Caki2 (cell line): ENCODE measurements at regions not wholly inside any gene's neighbourhood (a gene's known extent, or its start where the extent isn't known, plus 50 kb on each side); places are given as distances from the start of the nearest gene placed in this dataset.
"Not testable (repeated sequence)": the region's sequence is repeated elsewhere in the genome, so short reads cannot be mapped to it uniquely, and the experiment has no call there.

Experiments
- DNase-seq: peaks from one replicate; pipeline ENCODE4 v3.0.0-alpha.2; 2015; ENCODE audit warnings: low read depth
- in situ Hi-C: cut with HindIII; loops from 2 replicates; pipeline ENCODE4 v1.10.0; 2016; ENCODE audit warnings: low sequenced_read_pairs, low pct_unique_long_range_greater_than_20kb, mixed read lengths

- in situ Hi-C loops: no loop called here
- no peak for DNase-seq
These were observed 143.7 kb downstream of the MC4R start for GRCh38 chr18:60228609-60229595.

GRCh38 chr18:60215432-60215831 is 157.1 kb downstream of the MC4R start:
- DNase-seq: no peak
- in situ Hi-C loops: no loop called here

GRCh38 chr18:60209042-60209441 is 163.5 kb downstream of the MC4R start:
- DNase-seq: no peak
- in situ Hi-C loops: no loop called here

- no peak for DNase-seq
- in situ Hi-C loops: no loop called here
These were observed 169.9 kb downstream of the MC4R start for GRCh38 chr18:60202708-60203107.

GRCh38 chr18:60200558-60200957 is 172.0 kb downstream of the MC4R start:
- in situ Hi-C loops: no loop called here
- no peak for DNase-seq

- in situ Hi-C loops: no loop called here
- DNase-seq: no peak
These were observed 173.1 kb downstream of the MC4R start for GRCh38 chr18:60199505-60199904.

- DNase-seq: no peak
These were observed 174.7 kb downstream of the MC4R start for GRCh38 chr18:60197671-60198462.

GRCh38 chr18:60196836-60197606 is 175.6 kb downstream of the MC4R start:
- in situ Hi-C loops: no loop called here
- DNase-seq: no peak

More at GRCh38 chr18:60197671-60198462, 174.7 kb downstream of the MC4R start:
- in situ Hi-C loops: no loop called here

- no peak for DNase-seq
- in situ Hi-C loops: no loop called here
These were observed 178.8 kb downstream of the MC4R start for GRCh38 chr18:60193780-60194179.

- in situ Hi-C loops: no loop called here
- no peak for DNase-seq
These were observed 180.6 kb downstream of the MC4R start for GRCh38 chr18:60191926-60192325.

- in situ Hi-C loops: no loop called here
- no peak for DNase-seq
These were observed 182.7 kb downstream of the MC4R start for GRCh38 chr18:60189856-60190255.

- DNase-seq: no peak
- in situ Hi-C loops: no loop called here
These were observed 183.6 kb downstream of the MC4R start for GRCh38 chr18:60188958-60189357.

GRCh38 chr18:60182223-60182622 is 190.4 kb downstream of the MC4R start:
- in situ Hi-C loops: no loop called here
- no peak for DNase-seq

- no peak for DNase-seq
- in situ Hi-C loops: no loop called here
These were observed 191.9 kb downstream of the MC4R start for GRCh38 chr18:60180671-60181070.

- DNase-seq, in situ Hi-C loops: not testable (repeated sequence)
These were observed 194.4 kb downstream of the MC4R start for GRCh38 chr18:60178224-60178623.

- in situ Hi-C loops: no loop called here
- no peak for DNase-seq
These were observed 196.3 kb downstream of the MC4R start for GRCh38 chr18:60176259-60176658.

GRCh38 chr18:60174832-60175231 is 197.7 kb downstream of the MC4R start:
- DNase-seq: no peak
- in situ Hi-C loops: no loop called here

- DNase-seq: no peak
- in situ Hi-C loops: no loop called here
These were observed 200.5 kb downstream of the MC4R start for GRCh38 chr18:60172030-60172429.
